Uterus (tissue), 3 donors: ENCODE measurements at regions not wholly inside any gene's neighbourhood (a gene's known extent, or its start where the extent isn't known, plus 50 kb on each side); places are given as distances from the start of the nearest gene placed in this dataset.

ENCODE experiments used
- DNase-seq, 2 donors: peaks; one replicate each; pipeline ENCODE4 v3.0.0-alpha.2; 2019 to 2020
- H3K27ac ChIP-seq, 2 donors: fragments of 200-600 bp; sonication (generic); 1 replicate in 1 of 2; 2 replicates in 1 of 2; pipeline ENCODE4 v1.5.1; 2016 to 2018
- H3K27me3 ChIP-seq, 2 donors: fragments of 200-600 bp; sonication (generic); one replicate each; pipeline ENCODE4 v1.5.1; 2018 to 2019; ENCODE audit warnings: control low read depth in 1 of 2
- H3K36me3 ChIP-seq, 2 donors: fragments of 200-600 bp; sonication (generic); one replicate each; pipeline ENCODE4 v1.5.1; 2019; ENCODE audit warnings: control low read depth in 1 of 2
- H3K4me1 ChIP-seq, 2 donors: fragments of 200-600 bp; sonication (generic); one replicate each; pipeline ENCODE4 v1.5.1; 2018 to 2019; ENCODE audit warnings: control low read depth in 1 of 2
- H3K4me3 ChIP-seq, 2 donors: fragments of 200-600 bp; sonication (generic); 1 replicate in 1 of 2; 2 replicates in 1 of 2; pipeline ENCODE4 v1.5.1; 2018 to 2019; ENCODE audit warnings: mild to moderate bottlenecking in 1 of 2
- H3K9me3 ChIP-seq, 2 donors: fragments of 200-600 bp; sonication (generic); one replicate each; pipeline ENCODE4 v1.5.1; 2019; ENCODE audit warnings: control low read depth in 1 of 2
- POLR2A ChIP-seq, 2 donors: fragments of 450-650 bp; IDR thresholded peaks; one replicate each; pipeline ENCODE4 v1.6.1; 2016; ENCODE audit warnings: antibody characterized with exemption in 2 of 2, mild to moderate bottlenecking in 1 of 2, moderate library complexity in 1 of 2
- intact Hi-C: fragments of 100-400 bp; cut with DNase I; formaldehyde crosslinking; loops from one replicate; pipeline ENCODE4 v1.15.1; 2023; ENCODE audit warnings: low total_unique reads
- TF ChIP-seq, protein P1 (sequence below), 4 experiments: fragments of 200-600 bp in 2 of 4; fragments of 450-650 bp in 2 of 4; sonication (generic) in 2 of 4; IDR thresholded peaks; one replicate each; pipeline ENCODE4 v1.5.1; 2016 to 2019; ENCODE audit warnings: antibody characterized with exemption in 4 of 4, mild to moderate bottlenecking in 2 of 4, moderate library complexity in 1 of 4
- donor health status: DM: yes; HTN: yes; CAD: no.

DNA sequence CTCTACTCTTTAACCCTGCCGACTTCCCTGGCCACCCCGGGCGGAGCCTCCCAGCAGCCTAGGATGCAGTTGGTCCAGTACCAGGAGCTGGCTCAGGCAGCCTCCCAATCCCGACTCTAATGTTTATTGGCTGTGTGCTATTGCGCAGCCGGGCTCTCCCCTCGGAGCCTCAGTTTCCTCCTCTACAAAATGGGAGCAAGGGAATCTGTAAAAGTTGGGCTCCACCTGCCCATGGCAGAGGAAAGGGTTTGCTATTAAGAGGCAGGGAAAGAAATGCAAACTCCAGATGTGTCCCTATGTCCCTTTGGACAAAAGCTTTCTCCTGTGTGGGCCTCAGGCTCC lies 140.8 kb upstream of the PJA1 start:
- H3K9me3 ChIP-seq: no peaks in the 10 kb centered on the region
- no peaks in the 10 kb centered on the region for H3K36me3 ChIP-seq
- H3K4me3 ChIP-seq: no peak overlapping the region
- intact Hi-C loops: no loop called here
- no peaks in the 10 kb centered on the region for H3K4me1 ChIP-seq
- H3K27ac ChIP-seq: no peak overlapping the region
- no peaks in the 10 kb centered on the region for H3K27me3 ChIP-seq
- DNase-seq: no peak
- TF ChIP-seq POLR2A (IDR thresholded peaks at IDR 0.05): no peak
- TF ChIP-seq, protein P1, sequence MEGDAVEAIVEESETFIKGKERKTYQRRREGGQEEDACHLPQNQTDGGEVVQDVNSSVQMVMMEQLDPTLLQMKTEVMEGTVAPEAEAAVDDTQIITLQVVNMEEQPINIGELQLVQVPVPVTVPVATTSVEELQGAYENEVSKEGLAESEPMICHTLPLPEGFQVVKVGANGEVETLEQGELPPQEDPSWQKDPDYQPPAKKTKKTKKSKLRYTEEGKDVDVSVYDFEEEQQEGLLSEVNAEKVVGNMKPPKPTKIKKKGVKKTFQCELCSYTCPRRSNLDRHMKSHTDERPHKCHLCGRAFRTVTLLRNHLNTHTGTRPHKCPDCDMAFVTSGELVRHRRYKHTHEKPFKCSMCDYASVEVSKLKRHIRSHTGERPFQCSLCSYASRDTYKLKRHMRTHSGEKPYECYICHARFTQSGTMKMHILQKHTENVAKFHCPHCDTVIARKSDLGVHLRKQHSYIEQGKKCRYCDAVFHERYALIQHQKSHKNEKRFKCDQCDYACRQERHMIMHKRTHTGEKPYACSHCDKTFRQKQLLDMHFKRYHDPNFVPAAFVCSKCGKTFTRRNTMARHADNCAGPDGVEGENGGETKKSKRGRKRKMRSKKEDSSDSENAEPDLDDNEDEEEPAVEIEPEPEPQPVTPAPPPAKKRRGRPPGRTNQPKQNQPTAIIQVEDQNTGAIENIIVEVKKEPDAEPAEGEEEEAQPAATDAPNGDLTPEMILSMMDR (IDR thresholded peaks at IDR 0.05): no peak

DNA sequence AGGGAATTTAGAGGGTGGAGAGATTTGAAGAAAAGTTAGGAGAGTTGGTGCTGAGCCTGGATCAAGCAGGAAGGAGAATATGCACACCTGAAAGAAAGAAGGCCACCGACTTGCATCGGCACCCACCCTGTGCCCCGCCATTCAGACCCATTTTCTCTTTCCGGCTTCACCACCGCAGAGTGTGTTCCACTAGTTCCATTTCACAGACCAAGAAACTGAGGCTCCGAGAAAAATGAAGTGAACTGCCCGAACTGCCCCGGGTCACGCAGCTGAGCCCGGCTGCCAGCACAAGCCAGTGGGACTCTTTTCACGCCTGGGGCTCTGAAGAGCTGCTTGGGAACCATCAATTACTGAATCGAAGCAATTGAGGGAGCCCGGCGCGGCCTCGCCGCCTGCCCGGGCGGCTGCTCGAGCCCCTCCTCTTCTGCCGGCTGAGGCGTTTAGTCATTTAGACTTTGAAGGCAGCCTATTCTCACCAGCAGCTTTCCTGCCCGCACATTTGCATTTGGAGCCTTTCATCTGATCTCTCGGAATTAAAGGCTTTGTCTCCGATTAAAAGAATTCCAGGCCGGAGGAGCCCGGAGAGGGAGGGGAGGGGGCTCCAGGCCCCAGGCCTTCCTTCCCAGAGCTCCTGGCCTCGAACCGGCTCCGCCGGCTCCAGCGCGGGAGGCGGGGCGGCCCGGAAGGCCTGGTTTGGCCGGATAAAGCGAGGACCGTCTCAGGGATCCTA lies 140.2 kb upstream of the PJA1 start:
- H3K4me3 ChIP-seq: no peak overlapping the region
- H3K36me3 ChIP-seq: no peaks in the 10 kb centered on the region
- H3K27me3 ChIP-seq: no peaks in the 10 kb centered on the region
- no peaks in the 10 kb centered on the region for H3K4me1 ChIP-seq
- no peaks in the 10 kb centered on the region for H3K9me3 ChIP-seq
- intact Hi-C loops: no loop called here
- DNase-seq: no peak
- H3K27ac ChIP-seq: no peak overlapping the region
- no peak for TF ChIP-seq POLR2A (IDR thresholded peaks at IDR 0.05)
- TF ChIP-seq, protein P1 (IDR thresholded peaks at IDR 0.05): no peak

DNA sequence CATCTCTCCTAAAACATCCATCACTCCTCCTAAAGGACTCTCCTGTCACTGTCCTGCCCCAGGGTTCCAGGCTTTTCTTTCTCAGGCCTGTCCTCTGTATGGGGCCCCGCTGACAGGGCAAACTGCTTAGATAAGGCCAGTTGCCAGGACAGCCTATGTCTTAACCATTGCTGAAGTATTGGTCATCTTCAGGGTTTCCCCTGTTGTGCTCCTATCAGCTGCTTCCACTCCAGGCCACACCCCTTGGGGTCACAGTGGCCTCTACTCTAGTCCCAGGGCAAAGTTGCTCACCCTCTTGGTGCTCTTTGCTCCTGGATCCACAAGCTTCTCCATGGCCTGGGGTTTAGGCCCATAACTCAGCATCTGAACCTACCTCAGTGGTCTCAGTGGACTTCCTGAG lies 138.0 kb upstream of the PJA1 start:
- Histone ChIP-seq H3K4me3 (no peak overlapping the region), H3K9me3 (no peaks in the 10 kb centered on the region), H3K27me3 (no peaks in the 10 kb centered on the region), H3K36me3 (no peaks in the 10 kb centered on the region), H3K27ac (no peak overlapping the region), H3K4me1 (no peaks in the 10 kb centered on the region)
- no peak for DNase-seq
- intact Hi-C loops: no loop called here
- TF ChIP-seq POLR2A (IDR thresholded peaks at IDR 0.05): no peak
- TF ChIP-seq, protein P1 (IDR thresholded peaks at IDR 0.05): no peak

DNA sequence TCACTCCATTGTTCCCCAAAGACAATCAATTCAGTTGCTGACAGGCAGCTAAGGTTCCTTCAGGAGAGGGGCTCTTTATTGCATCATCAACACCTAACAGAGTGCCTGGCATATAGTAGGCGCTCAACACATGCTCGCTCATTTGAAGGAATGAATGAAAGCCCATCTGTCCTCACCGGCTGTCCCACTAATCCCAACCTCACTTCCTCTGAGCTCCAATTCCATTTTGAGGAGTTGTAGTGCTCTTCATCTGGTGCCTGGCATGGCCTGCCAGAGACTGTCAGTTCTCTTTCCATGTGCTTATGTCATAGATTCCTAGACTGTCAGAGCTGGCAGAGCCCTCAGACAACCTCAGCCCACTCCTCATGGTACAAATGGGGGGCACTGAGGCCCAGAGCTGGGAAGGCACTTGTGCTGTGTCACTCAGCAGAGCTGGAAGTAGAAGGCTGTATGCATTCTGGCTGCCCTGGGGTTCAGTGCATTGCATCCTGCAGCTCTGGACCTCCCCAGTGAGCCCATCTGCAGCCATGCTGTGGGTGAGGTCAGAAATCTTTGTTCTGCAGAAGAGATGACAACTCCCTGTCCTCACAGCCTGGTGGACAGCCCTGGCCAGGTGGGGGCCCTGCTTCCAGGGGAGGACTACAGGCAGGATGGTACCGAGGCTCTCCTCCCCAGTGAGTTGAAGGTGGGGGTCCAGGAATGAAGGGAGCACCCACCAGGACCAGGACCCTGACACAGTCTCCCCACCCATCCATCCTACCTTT lies 134.9 kb upstream of the PJA1 start:
- intact Hi-C loops: no loop called here
- no peak for DNase-seq
- Histone ChIP-seq H3K9me3 (no peaks in the 10 kb centered on the region), H3K36me3 (no peaks in the 10 kb centered on the region), H3K27ac (no peak overlapping the region), H3K4me3 (no peak overlapping the region), H3K27me3 (no peaks in the 10 kb centered on the region), H3K4me1 (no peaks in the 10 kb centered on the region)
- no peak for TF ChIP-seq POLR2A (IDR thresholded peaks at IDR 0.05)
- TF ChIP-seq, protein P1 (IDR thresholded peaks at IDR 0.05): no peak

DNA sequence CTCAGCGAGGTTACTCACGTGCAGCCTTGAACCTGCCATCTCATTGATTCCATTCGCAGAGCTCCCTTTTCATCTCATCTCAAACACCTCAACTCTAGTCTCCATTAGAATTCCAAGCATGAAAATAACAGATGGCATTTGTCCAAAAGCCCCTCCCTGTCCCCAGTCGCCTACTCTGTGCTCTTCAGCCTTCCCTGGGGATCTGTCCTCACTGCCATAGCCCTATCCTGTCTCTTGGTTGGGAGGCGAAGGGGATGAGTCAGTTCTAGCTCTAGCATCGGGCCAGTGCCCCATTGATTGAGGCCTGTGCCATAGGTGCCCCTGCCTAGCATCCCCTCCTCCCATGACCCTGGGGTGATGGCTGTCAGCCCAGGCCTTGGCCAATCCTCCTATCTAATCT lies 134.0 kb upstream of the PJA1 start:
- no peak for DNase-seq
- no peaks in the 10 kb centered on the region for H3K27me3 ChIP-seq
- H3K36me3 ChIP-seq: no peaks in the 10 kb centered on the region
- H3K4me3 ChIP-seq: no peak overlapping the region
- H3K27ac ChIP-seq: no peak overlapping the region
- intact Hi-C loops: no loop called here
- no peaks in the 10 kb centered on the region for H3K9me3 ChIP-seq
- H3K4me1 ChIP-seq: no peaks in the 10 kb centered on the region
- TF ChIP-seq, protein P1 (IDR thresholded peaks at IDR 0.05): no peak
- no peak for TF ChIP-seq POLR2A (IDR thresholded peaks at IDR 0.05)
